ENCODE measurements at regions not wholly inside any gene's neighbourhood (a gene's known extent, or its start where the extent isn't known, plus 50 kb on each side); places are given as distances from the start of the nearest gene placed in this dataset.

DNA sequence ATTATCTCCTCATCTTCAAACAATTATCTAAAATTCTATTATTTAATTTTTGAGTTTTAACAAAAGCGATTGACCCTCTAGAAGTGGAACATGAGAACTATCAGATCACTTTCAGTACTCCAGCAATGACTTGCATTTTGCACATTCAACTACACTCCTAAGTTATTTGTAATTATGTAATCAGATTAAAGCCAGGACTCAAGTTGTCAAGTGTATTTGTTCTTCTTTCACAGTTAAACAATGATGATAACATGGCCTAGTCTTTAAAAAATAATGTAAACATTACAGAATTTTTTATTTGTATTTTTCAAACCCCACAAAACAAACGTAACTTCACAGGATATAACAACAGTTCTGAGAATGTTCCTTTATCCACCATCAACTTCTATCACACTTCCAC, 2148.9 kb upstream of the ACO1 start:
- Histone ChIP-seq H3K36me3 (ENCODE audit: control insufficient read depth, insufficient read depth, low read length) (no peaks in the 10 kb centered on the region), H3K27me3 (ENCODE audit: control insufficient read depth, insufficient read depth, low read length) (no peaks in the 10 kb centered on the region), H3K4me3 (ENCODE audit: low read depth, low read length) (no peak overlapping the region)
- no peak for DNase-seq (ENCODE audit: low read depth)
- TF ChIP-seq, protein P1, sequence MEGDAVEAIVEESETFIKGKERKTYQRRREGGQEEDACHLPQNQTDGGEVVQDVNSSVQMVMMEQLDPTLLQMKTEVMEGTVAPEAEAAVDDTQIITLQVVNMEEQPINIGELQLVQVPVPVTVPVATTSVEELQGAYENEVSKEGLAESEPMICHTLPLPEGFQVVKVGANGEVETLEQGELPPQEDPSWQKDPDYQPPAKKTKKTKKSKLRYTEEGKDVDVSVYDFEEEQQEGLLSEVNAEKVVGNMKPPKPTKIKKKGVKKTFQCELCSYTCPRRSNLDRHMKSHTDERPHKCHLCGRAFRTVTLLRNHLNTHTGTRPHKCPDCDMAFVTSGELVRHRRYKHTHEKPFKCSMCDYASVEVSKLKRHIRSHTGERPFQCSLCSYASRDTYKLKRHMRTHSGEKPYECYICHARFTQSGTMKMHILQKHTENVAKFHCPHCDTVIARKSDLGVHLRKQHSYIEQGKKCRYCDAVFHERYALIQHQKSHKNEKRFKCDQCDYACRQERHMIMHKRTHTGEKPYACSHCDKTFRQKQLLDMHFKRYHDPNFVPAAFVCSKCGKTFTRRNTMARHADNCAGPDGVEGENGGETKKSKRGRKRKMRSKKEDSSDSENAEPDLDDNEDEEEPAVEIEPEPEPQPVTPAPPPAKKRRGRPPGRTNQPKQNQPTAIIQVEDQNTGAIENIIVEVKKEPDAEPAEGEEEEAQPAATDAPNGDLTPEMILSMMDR (IDR thresholded peaks at IDR 0.05; ENCODE audit: insufficient read depth, low read length, poor library complexity, severe bottlenecking): no peak

DNA sequence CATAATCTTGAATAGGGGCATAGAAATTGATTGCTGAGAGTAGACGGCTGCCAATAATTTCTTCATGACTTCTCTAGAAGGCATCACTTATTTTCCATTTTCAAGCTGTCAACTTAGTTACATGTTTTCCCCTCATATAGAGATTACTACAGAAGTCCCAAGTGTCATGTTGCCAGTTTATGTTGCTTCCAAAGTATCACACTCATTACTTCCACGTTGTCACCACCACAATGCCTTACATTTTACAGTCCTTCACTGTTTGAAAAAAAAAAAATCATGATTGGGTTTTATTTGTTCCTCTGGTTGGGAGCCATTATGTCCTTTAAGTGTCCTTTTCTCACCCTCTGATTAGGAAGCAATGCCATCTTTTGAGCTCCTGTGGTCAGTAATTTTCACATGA, 2144.6 kb upstream of the ACO1 start:
- no peaks in the 10 kb centered on the region for H3K27me3 ChIP-seq (ENCODE audit: control insufficient read depth, insufficient read depth, low read length)
- no peaks in the 10 kb centered on the region for H3K36me3 ChIP-seq (ENCODE audit: control insufficient read depth, insufficient read depth, low read length)
- TF ChIP-seq, protein P1 (IDR thresholded peaks at IDR 0.05; ENCODE audit: insufficient read depth, low read length, poor library complexity, severe bottlenecking): no peak
- no peak overlapping the region for H3K4me3 ChIP-seq (ENCODE audit: low read depth, low read length)
- DNase-seq (ENCODE audit: low read depth): no peak

DNA sequence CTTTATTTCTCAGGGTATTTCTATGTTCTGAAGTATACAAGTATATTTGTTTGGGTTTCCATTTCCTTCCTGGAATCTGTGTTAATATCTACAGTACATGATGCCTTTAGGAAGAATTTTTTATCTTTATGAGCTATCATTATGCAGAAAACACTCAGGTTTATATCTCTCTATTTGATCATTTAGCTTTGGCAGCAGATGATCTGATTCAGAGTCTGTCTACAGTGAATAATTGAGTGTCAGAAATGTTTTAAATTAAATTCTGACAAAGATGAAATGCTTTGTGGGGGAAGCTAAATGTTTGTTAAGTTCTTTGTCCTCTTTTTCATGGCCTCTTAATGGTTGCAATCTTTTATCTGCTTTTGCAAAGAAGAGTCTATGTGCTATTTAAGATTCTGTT, 2141.0 kb upstream of the ACO1 start:
- H3K36me3 ChIP-seq (ENCODE audit: control insufficient read depth, insufficient read depth, low read length): no peaks in the 10 kb centered on the region
- H3K27me3 ChIP-seq (ENCODE audit: control insufficient read depth, insufficient read depth, low read length): no peaks in the 10 kb centered on the region
- TF ChIP-seq, protein P1 (IDR thresholded peaks at IDR 0.05; ENCODE audit: insufficient read depth, low read length, poor library complexity, severe bottlenecking): no peak
- no peak overlapping the region for H3K4me3 ChIP-seq (ENCODE audit: low read depth, low read length)
- no peak for DNase-seq (ENCODE audit: low read depth)

GRCh38 chr9:30244877-30245276, 2139.6 kb upstream of the ACO1 start:
- TF ChIP-seq, protein P1 (IDR thresholded peaks at IDR 0.05; ENCODE audit: insufficient read depth, low read length, poor library complexity, severe bottlenecking): no peak
- H3K27me3 ChIP-seq (ENCODE audit: control insufficient read depth, insufficient read depth, low read length): no peaks in the 10 kb centered on the region
- H3K4me3 ChIP-seq (ENCODE audit: low read depth, low read length): no peak overlapping the region
- no peaks in the 10 kb centered on the region for H3K36me3 ChIP-seq (ENCODE audit: control insufficient read depth, insufficient read depth, low read length)
- DNase-seq (ENCODE audit: low read depth): no peak

GRCh38 chr9:30250872-30251271, 2133.6 kb upstream of the ACO1 start:
- TF ChIP-seq, protein P1 (IDR thresholded peaks at IDR 0.05; ENCODE audit: insufficient read depth, low read length, poor library complexity, severe bottlenecking): no peak
- DNase-seq (ENCODE audit: low read depth): no peak

DNA sequence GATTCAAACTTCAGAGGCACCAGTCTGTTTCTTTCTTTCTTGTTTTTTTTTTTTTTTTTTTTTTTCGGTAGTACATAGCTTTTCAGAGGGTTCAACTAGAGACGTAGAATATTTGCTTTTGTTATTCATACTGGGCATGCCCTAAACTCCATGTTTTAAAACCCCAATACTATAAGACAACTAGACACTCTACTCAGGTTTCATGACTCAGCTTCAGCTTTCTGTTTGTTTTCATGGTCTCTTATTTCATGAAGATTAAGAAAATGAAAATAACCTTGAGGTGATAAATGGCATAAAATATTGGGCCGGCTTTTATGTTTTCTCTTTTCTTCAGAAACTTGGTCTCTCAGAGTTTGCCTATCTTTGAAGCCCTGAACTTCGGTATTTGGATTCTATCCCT, 2126.3 kb upstream of the ACO1 start:
- TF ChIP-seq, protein P1 (IDR thresholded peaks at IDR 0.05; ENCODE audit: insufficient read depth, low read length, poor library complexity, severe bottlenecking): no peak
- H3K27me3 ChIP-seq (ENCODE audit: control insufficient read depth, insufficient read depth, low read length): no peaks in the 10 kb centered on the region
- H3K36me3 ChIP-seq (ENCODE audit: control insufficient read depth, insufficient read depth, low read length): no peaks in the 10 kb centered on the region
- no peak overlapping the region for H3K4me3 ChIP-seq (ENCODE audit: low read depth, low read length)
- DNase-seq (ENCODE audit: low read depth): no peak

More at GRCh38 chr9:30250872-30251271, 2133.6 kb upstream of the ACO1 start:
- Histone ChIP-seq H3K4me3 (ENCODE audit: low read depth, low read length) (no peak overlapping the region), H3K27me3 (ENCODE audit: control insufficient read depth, insufficient read depth, low read length) (no peaks in the 10 kb centered on the region), H3K36me3 (ENCODE audit: control insufficient read depth, insufficient read depth, low read length) (no peaks in the 10 kb centered on the region)

Data from kidney epithelial cell (primary cell).